ENCODE measurements at regions not wholly inside any gene's neighbourhood (a gene's known extent, or its start where the extent isn't known, plus 50 kb on each side); places are given as distances from the start of the nearest gene placed in this dataset.

DNA sequence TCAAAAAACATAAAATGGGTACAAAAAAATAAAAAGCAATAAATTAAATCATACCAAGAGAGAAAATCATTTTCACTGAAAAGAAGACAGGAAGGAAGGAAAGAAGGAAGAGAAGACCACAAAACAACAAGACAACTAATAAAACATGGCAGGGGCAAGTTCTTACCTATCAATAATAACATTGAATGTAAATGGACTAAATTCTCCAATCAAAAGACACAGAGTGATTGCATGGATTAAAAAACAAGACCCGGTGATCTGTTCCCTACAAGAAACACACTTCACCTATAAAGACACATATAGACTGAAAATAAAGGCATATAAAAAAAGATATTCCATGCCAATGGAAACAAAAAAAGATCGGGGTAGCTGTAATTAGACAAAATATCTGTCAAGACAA is 82.6 kb upstream of the CERS6 start:
- no peak for TF ChIP-seq POLR2AphosphoS5 (IDR thresholded peaks at IDR 0.05; ENCODE audit: low read depth, low read length)
- TF ChIP-seq, protein P1, sequence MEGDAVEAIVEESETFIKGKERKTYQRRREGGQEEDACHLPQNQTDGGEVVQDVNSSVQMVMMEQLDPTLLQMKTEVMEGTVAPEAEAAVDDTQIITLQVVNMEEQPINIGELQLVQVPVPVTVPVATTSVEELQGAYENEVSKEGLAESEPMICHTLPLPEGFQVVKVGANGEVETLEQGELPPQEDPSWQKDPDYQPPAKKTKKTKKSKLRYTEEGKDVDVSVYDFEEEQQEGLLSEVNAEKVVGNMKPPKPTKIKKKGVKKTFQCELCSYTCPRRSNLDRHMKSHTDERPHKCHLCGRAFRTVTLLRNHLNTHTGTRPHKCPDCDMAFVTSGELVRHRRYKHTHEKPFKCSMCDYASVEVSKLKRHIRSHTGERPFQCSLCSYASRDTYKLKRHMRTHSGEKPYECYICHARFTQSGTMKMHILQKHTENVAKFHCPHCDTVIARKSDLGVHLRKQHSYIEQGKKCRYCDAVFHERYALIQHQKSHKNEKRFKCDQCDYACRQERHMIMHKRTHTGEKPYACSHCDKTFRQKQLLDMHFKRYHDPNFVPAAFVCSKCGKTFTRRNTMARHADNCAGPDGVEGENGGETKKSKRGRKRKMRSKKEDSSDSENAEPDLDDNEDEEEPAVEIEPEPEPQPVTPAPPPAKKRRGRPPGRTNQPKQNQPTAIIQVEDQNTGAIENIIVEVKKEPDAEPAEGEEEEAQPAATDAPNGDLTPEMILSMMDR (IDR thresholded peaks at IDR 0.05): no peak
- TF ChIP-seq SIN3A (IDR thresholded peaks at IDR 0.05; ENCODE audit: borderline replicate concordance, insufficient read depth, low read depth, low read length): no peak
- no peak for TF ChIP-seq TCF7L2 (IDR thresholded peaks at IDR 0.05; ENCODE audit: low read depth, low read length)
- TF ChIP-seq, protein P2, sequence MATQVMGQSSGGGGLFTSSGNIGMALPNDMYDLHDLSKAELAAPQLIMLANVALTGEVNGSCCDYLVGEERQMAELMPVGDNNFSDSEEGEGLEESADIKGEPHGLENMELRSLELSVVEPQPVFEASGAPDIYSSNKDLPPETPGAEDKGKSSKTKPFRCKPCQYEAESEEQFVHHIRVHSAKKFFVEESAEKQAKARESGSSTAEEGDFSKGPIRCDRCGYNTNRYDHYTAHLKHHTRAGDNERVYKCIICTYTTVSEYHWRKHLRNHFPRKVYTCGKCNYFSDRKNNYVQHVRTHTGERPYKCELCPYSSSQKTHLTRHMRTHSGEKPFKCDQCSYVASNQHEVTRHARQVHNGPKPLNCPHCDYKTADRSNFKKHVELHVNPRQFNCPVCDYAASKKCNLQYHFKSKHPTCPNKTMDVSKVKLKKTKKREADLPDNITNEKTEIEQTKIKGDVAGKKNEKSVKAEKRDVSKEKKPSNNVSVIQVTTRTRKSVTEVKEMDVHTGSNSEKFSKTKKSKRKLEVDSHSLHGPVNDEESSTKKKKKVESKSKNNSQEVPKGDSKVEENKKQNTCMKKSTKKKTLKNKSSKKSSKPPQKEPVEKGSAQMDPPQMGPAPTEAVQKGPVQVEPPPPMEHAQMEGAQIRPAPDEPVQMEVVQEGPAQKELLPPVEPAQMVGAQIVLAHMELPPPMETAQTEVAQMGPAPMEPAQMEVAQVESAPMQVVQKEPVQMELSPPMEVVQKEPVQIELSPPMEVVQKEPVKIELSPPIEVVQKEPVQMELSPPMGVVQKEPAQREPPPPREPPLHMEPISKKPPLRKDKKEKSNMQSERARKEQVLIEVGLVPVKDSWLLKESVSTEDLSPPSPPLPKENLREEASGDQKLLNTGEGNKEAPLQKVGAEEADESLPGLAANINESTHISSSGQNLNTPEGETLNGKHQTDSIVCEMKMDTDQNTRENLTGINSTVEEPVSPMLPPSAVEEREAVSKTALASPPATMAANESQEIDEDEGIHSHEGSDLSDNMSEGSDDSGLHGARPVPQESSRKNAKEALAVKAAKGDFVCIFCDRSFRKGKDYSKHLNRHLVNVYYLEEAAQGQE (IDR thresholded peaks at IDR 0.05; ENCODE audit: insufficient read depth in 1 of 2, low read depth in 2 of 2, low read length in 1 of 2): no peak

Measured in Panc1 (cell line).